Neural crest cell (in vitro differentiated cells): ENCODE measurements at regions not wholly inside any gene's neighbourhood (a gene's known extent, or its start where the extent isn't known, plus 50 kb on each side); places are given as distances from the start of the nearest gene placed in this dataset.

Source experiments
- DNase-seq: peaks from one replicate; pipeline ENCODE4 v3.0.0; 2021; ENCODE audit warnings: low read depth, mixed read lengths, low spot score
- H3K27ac Mint-ChIP-seq: one replicate; pipeline ENCODE4 v1.8.0; 2021; ENCODE audit warnings: mild to moderate bottlenecking, mixed read lengths; ENCODE audit not compliant: unreplicated experiment
- H3K27me3 Mint-ChIP-seq: 2 replicates; pipeline ENCODE4 v1.8.0; 2021; ENCODE audit warnings: low read depth, mild to moderate bottlenecking, mixed read lengths
- H3K36me3 Mint-ChIP-seq: 2 replicates; pipeline ENCODE4 v1.8.0; 2021; ENCODE audit warnings: low read depth, mild to moderate bottlenecking, mixed read lengths
- H3K4me1 Mint-ChIP-seq: 2 replicates; pipeline ENCODE4 v1.8.0; 2021; ENCODE audit warnings: mixed read lengths
- H3K4me3 Mint-ChIP-seq: one replicate; pipeline ENCODE4 v1.8.0; 2021; ENCODE audit warnings: mild to moderate bottlenecking, mixed read lengths
- H3K9me3 Mint-ChIP-seq: 2 replicates; pipeline ENCODE4 v1.8.0; 2021; ENCODE audit warnings: mixed read lengths
- TF ChIP-seq, protein P1 (sequence below): fragments of 200-600 bp; sonication (generic); conservative IDR thresholded peaks from 2 replicates; pipeline ENCODE4 v1.5.0; 2021; ENCODE audit warnings: antibody characterized with exemption, mild to moderate bottlenecking

DNA sequence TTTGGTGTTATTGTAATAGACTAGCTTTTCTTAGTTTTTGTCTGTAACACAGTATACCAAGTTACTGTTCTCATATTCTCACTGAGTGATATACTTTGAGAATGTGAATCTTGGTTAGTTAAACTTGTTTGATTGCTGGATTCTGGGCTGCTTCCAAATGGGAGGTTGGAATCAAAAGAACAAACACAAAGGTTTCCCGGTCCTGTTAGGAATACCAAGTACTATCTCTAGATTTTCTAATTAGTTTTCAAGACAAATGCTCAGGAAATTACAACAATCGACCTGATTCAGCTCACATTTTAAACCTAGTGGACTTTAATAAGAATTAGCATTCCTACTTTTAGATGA is 244.3 kb downstream of the CSNK1G3 start:
- DNase-seq = no peak
- Mint-ChIP-seq H3K4me1 (peaks cover 49% of the 10 kb centered on the region), H3K9me3 (peaks cover 5% of the 10 kb centered on the region), H3K27me3 (no peaks in the 10 kb centered on the region), H3K27ac (peak overlapping the region; percentile 97), H3K4me3 (no peak overlapping the region), H3K36me3 (peaks cover 7% of the 10 kb centered on the region)
- TF ChIP-seq, protein P1, sequence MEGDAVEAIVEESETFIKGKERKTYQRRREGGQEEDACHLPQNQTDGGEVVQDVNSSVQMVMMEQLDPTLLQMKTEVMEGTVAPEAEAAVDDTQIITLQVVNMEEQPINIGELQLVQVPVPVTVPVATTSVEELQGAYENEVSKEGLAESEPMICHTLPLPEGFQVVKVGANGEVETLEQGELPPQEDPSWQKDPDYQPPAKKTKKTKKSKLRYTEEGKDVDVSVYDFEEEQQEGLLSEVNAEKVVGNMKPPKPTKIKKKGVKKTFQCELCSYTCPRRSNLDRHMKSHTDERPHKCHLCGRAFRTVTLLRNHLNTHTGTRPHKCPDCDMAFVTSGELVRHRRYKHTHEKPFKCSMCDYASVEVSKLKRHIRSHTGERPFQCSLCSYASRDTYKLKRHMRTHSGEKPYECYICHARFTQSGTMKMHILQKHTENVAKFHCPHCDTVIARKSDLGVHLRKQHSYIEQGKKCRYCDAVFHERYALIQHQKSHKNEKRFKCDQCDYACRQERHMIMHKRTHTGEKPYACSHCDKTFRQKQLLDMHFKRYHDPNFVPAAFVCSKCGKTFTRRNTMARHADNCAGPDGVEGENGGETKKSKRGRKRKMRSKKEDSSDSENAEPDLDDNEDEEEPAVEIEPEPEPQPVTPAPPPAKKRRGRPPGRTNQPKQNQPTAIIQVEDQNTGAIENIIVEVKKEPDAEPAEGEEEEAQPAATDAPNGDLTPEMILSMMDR = no peak

DNA sequence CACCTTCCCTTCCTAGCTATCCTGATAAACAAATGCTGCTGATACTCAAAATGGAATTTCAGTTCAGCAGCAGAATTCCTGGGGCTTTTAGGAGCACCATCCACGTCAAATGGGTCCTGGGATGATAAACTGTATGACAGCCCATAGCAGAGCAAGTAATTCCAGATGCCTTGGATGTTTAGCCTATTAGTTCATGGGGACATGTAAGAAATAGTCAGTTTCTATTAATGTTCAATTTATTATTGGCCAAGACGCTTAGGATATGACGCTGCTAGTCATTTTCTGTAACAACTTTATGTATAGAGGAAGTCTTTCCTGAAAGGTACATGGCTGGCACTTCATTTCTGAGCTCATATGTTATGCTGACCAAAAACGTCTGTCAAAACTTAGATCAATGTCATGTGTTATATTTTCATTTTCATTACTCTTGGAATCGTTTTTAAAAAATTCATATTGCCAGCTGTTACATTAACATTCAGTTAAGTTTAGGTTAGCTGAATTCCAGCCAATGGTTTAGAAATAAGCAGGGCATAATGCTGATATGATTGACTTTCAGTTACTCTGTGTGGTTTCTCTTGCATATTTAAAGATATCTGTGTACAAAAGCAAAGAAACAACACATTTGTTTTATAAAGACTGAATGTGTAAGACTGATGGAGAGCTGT is 243.8 kb downstream of the CSNK1G3 start:
- Mint-ChIP-seq H3K36me3 (peaks cover 7% of the 10 kb centered on the region), H3K4me1 (peaks cover 50% of the 10 kb centered on the region), H3K4me3 (peak overlapping the region; percentile 77), H3K9me3 (peaks cover 5% of the 10 kb centered on the region), H3K27me3 (no peaks in the 10 kb centered on the region), H3K27ac (peak overlapping the region; percentile 97)
- TF ChIP-seq, protein P1 = no peak
- DNase-seq = no peak

DNA sequence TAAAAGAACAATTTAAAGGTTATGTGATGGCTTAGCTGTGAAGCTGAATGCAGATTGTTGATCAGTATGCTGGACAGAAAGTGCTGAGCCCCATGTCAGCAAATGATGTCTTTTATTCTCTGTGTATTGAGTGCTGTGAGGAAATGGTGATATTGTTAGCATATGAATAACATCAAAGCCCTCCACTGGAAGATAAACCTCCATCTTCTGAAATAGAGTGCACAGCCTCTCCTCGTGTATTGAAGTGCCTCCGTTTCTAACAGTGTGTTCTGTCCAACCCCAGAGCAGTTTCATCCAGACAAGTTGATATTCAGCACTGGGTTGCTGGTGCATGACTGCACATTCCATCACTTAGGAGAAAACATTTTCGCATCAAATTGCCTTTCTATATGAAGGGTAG is 242.9 kb downstream of the CSNK1G3 start:
- H3K27ac Mint-ChIP-seq = peak overlapping the region; percentile 97
- TF ChIP-seq, protein P1 = no peak
- DNase-seq = no peak
- peaks cover 52% of the 10 kb centered on the region for H3K4me1 Mint-ChIP-seq
- H3K27me3 Mint-ChIP-seq = no peaks in the 10 kb centered on the region
- H3K9me3 Mint-ChIP-seq = peaks cover 5% of the 10 kb centered on the region
- H3K36me3 Mint-ChIP-seq = peaks cover 7% of the 10 kb centered on the region
- peak overlapping the region; percentile 77 for H3K4me3 Mint-ChIP-seq

GRCh38 chr5:123753937-123754891 is 242.2 kb downstream of the CSNK1G3 start:
- peaks cover 7% of the 10 kb centered on the region for H3K36me3 Mint-ChIP-seq
- peak overlapping the region; percentile 77 for H3K4me3 Mint-ChIP-seq
- H3K27me3 Mint-ChIP-seq = no peaks in the 10 kb centered on the region
- peaks cover 5% of the 10 kb centered on the region for H3K9me3 Mint-ChIP-seq
- TF ChIP-seq, protein P1 = no peak
- DNase-seq = no peak
- peaks cover 52% of the 10 kb centered on the region for H3K4me1 Mint-ChIP-seq
- peak overlapping the region; percentile 97 for H3K27ac Mint-ChIP-seq

DNA sequence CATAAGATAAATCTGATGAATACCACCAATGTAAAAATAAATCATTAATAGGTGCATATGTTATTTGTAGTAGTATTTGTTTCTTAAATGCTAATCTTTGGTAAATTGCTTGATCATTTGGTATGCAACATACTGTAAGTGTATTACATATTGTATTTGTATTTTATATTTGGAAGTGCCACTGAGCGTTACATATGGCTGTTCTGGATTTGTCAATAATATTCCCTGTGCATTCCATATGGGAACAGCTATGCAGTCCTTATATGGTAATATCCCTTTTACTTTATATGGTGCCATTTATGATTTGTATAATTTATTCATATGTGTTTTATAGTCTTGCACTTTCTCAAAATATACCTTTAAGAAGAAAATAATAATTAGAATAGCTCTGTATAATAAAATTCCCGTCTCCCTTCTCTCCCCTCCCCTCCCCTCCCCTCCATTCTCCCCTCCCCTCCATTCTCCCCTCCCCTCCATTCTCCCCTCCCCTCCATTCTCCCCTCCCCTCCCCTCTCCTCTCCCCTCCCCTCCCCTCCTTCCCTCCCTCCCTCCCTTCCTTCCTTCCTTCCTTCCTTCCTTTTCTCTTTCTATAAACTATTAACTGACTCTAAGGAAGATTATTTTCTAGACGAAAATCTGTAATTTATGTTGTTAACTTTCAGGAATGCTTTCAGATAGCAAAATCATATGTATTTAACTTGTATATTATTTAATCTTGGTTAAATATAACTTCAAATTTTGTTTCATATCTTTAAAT is 241.4 kb downstream of the CSNK1G3 start:
- H3K36me3 Mint-ChIP-seq = peaks cover 2% of the 10 kb centered on the region
- TF ChIP-seq, protein P1 = no peak
- peaks cover 55% of the 10 kb centered on the region for H3K4me1 Mint-ChIP-seq
- no peak for DNase-seq
- no peaks in the 10 kb centered on the region for H3K27me3 Mint-ChIP-seq
- H3K4me3 Mint-ChIP-seq = no peak overlapping the region
- H3K27ac Mint-ChIP-seq = peak overlapping the region; percentile 88
- H3K9me3 Mint-ChIP-seq = no peaks in the 10 kb centered on the region
